ENCODE measurements at regions not wholly inside any gene's neighbourhood (a gene's known extent, or its start where the extent isn't known, plus 50 kb on each side); places are given as distances from the start of the nearest gene placed in this dataset.

- TF ChIP-seq FOXP2 (optimal IDR thresholded peaks at IDR 0.05; ENCODE audit: borderline replicate concordance, extremely low read depth, extremely low read length, insufficient read depth) (no peak), REST (IDR thresholded peaks at IDR 0.05; ENCODE audit: insufficient read depth in 1 of 2, low read depth in 2 of 2, low read length in 2 of 2) (no peak), TAF1 (IDR thresholded peaks at IDR 0.05; ENCODE audit: borderline replicate concordance, insufficient read depth, low read length) (no peak), SIN3A (IDR thresholded peaks at IDR 0.05; ENCODE audit: borderline replicate concordance, insufficient read depth, low read length) (no peak), POLR2AphosphoS5 (IDR thresholded peaks at IDR 0.05; ENCODE audit: low read depth, low read length) (no peak)
Measured at GRCh38 chr13:57996717-57997116, 365.2 kb downstream of the PCDH17 start.

DNA sequence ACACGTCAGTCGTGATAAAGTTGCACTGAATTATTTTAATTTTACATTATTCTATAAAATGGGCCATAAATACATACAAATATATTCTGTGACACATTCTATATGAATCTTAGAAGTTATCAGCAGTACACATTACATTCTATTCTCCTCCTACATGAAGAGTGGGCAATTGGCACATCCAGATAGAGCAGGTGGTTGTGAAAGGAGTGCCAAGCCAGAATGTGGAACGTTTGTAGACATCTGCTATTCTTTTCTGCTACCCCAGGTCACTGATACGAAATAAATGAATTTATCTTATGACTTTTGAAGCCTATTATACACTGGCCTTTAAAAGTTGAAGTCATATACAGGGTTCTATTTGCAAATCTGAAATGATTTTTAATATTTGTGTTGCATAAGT is 373.2 kb downstream of the PCDH17 start:
- TF ChIP-seq SIN3A (IDR thresholded peaks at IDR 0.05; ENCODE audit: borderline replicate concordance, insufficient read depth, low read length) (no peak), TAF1 (IDR thresholded peaks at IDR 0.05; ENCODE audit: borderline replicate concordance, insufficient read depth, low read length) (no peak), REST (IDR thresholded peaks at IDR 0.05; ENCODE audit: insufficient read depth in 1 of 2, low read depth in 2 of 2, low read length in 2 of 2) (no peak), FOXP2 (optimal IDR thresholded peaks at IDR 0.05; ENCODE audit: borderline replicate concordance, extremely low read depth, extremely low read length, insufficient read depth) (no peak), POLR2AphosphoS5 (IDR thresholded peaks at IDR 0.05; ENCODE audit: low read depth, low read length) (no peak)

DNA sequence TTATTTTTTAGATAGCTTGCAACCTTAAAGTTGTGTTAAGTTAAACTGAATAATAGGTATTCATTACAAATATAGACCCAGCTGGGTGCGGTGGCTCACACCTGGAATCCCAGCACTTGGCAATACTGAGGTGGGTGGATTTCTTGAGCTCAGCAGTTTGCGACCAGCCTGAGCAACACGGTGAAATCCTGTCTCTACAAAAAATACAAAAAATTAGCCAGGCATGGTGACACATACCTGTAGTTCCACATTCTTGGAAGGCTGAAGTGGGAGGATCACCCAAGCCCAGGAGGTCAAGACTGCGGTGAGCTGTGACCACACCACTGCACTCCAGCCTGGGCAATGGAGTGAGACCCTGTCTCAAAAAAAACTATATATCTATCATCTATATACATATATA is 386.5 kb downstream of the PCDH17 start:
- no peak for TF ChIP-seq TAF1 (IDR thresholded peaks at IDR 0.05; ENCODE audit: borderline replicate concordance, insufficient read depth, low read length)
- no peak for TF ChIP-seq FOXP2 (optimal IDR thresholded peaks at IDR 0.05; ENCODE audit: borderline replicate concordance, extremely low read depth, extremely low read length, insufficient read depth)
- no peak for TF ChIP-seq REST (IDR thresholded peaks at IDR 0.05; ENCODE audit: insufficient read depth in 1 of 2, low read depth in 2 of 2, low read length in 2 of 2)
- no peak for TF ChIP-seq SIN3A (IDR thresholded peaks at IDR 0.05; ENCODE audit: borderline replicate concordance, insufficient read depth, low read length)
- no peak for TF ChIP-seq POLR2AphosphoS5 (IDR thresholded peaks at IDR 0.05; ENCODE audit: low read depth, low read length)

DNA sequence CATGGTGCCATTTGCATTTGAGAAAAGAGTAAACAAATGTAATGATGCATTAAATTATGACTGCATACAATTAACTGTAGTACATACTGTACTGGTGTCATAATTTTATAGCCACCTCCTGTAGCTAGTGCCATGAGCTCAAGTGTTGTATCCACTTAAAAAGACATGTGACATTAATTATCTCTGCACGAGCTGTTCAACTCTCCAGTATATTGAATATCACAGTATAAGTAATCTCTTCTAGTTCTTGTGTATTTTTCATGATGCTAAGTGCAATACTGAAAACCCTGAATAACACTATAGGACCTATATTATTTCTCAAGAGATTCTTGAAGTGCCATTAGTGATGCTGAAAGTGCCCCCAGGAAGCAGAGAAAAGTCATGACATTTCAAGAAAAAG is 387.3 kb downstream of the PCDH17 start:
- TF ChIP-seq TAF1 (IDR thresholded peaks at IDR 0.05; ENCODE audit: borderline replicate concordance, insufficient read depth, low read length) (no peak), POLR2AphosphoS5 (IDR thresholded peaks at IDR 0.05; ENCODE audit: low read depth, low read length) (no peak), REST (IDR thresholded peaks at IDR 0.05; ENCODE audit: insufficient read depth in 1 of 2, low read depth in 2 of 2, low read length in 2 of 2) (no peak), FOXP2 (optimal IDR thresholded peaks at IDR 0.05; ENCODE audit: borderline replicate concordance, extremely low read depth, extremely low read length, insufficient read depth) (no peak), SIN3A (IDR thresholded peaks at IDR 0.05; ENCODE audit: borderline replicate concordance, insufficient read depth, low read length) (no peak)

- TF ChIP-seq SIN3A (IDR thresholded peaks at IDR 0.05; ENCODE audit: borderline replicate concordance, insufficient read depth, low read length) (no peak), POLR2AphosphoS5 (IDR thresholded peaks at IDR 0.05; ENCODE audit: low read depth, low read length) (no peak), FOXP2 (optimal IDR thresholded peaks at IDR 0.05; ENCODE audit: borderline replicate concordance, extremely low read depth, extremely low read length, insufficient read depth) (no peak)
Measured at GRCh38 chr13:58024103-58024502, 392.6 kb downstream of the PCDH17 start.
